ENCODE measurements at regions not wholly inside any gene's neighbourhood (a gene's known extent, or its start where the extent isn't known, plus 50 kb on each side); places are given as distances from the start of the nearest gene placed in this dataset.

DNA sequence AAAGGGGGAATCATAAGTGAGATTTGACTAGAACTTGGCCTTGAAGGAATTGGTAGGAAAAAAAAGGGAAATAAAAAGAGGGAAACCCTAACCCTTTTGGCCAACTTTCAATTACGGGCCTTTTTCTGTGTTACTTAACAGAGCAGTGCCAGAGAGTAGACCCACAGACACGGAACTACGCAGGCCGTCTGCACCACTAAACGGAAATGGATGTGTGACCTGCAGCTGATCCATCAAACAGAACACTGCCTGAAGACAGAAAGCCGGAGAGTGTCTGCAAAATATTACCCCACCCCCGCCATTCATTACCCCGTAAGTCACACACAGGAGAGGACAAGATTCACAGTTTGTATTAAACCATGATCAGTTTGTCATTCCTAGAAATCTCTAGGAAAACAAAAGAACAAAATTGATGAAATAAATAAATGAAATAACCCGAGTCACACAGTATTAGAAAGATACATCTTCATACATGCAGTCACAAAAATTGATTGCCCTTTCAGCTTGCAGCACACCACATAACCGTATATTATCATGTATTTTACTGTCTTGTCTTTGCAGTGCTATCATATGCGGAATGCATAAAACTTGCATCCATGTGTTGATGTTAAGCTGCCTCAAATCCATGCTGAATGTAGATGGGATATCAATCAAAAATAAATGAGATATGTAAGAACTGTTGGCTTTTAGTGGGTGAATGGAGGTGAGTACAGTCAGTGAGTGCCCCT, 424.7 kb downstream of the IRS2 start:
- TF ChIP-seq EZH2 (IDR thresholded peaks at IDR 0.05; ENCODE audit: insufficient read depth, poor library complexity, severe bottlenecking) (no peak), EZH2phosphoT487 (IDR thresholded peaks at IDR 0.05; ENCODE audit: insufficient read depth, low read depth) (no peak)
